Ovary (tissue), 7 donors: ENCODE measurements at regions not wholly inside any gene's neighbourhood (a gene's known extent, or its start where the extent isn't known, plus 50 kb on each side); places are given as distances from the start of the nearest gene placed in this dataset.

Experiments
- DNase-seq, 5 donors: peaks; one replicate each; pipeline ENCODE4 v3.0.0-alpha.2; 2019 to 2020
- H3K27ac ChIP-seq, 2 donors: fragments of 200-600 bp; one replicate each; pipeline versions ENCODE4 v1.5.1 to v1.8.0; 2019 to 2022
- H3K27me3 ChIP-seq: fragments of 200-600 bp; one replicate; pipeline ENCODE4 v1.8.0; 2022
- H3K36me3 ChIP-seq: fragments of 200-600 bp; sonication (generic); one replicate; pipeline ENCODE4 v1.5.1; 2019
- H3K4me1 ChIP-seq: one replicate; pipeline ENCODE4 v1.8.1; 2013; ENCODE audit warnings: mild to moderate bottlenecking, moderate library complexity; ENCODE audit not compliant: insufficient read depth
- H3K4me3 ChIP-seq: fragments of 200-600 bp; sonication (generic); one replicate; pipeline ENCODE4 v1.5.1; 2017
- H3K9me3 ChIP-seq, 2 donors: fragments of 200-600 bp in 1 of 2; sonication (generic) in 1 of 2; one replicate each; pipeline versions ENCODE4 v1.5.1 to v1.8.1; 2013 to 2019; ENCODE audit warnings: mild to moderate bottlenecking in 1 of 2, moderate library complexity in 1 of 2
- EP300 ChIP-seq: sonication (generic); formaldehyde crosslinking; IDR thresholded peaks from one replicate; pipeline ENCODE4 v1.6.1; 2017; ENCODE audit warnings: antibody characterized with exemption
- POLR2A ChIP-seq: fragments of 450-650 bp; IDR thresholded peaks from one replicate; pipeline ENCODE4 v1.6.1; 2017; ENCODE audit warnings: antibody characterized with exemption, mild to moderate bottlenecking, moderate library complexity
- WGBS, 3 donors: extraction: QIAGEN DNeasy Blood & Tissue Kit in 1 of 3; methylation state at CpG; one replicate each; pipeline versions ENCODE4 v1.1.5 to v1.1.7; 2013 to 2017; 5-methylcytosine and 5-hydroxymethylcytosine counted together
- intact Hi-C, 4 donors: fragments of 100-400 bp; cut with DNase I; formaldehyde crosslinking; loops; one replicate each; pipeline versions ENCODE4 v1.11.0 to v1.15.1; 2022 to 2023
- TF ChIP-seq, protein P1 (sequence below), 3 donors: fragments of 450-650 bp in 2 of 3; fragments of 200-600 bp in 1 of 3; IDR thresholded peaks; one replicate each; pipeline versions ENCODE4 v1.5.1 to v1.8.0; 2016 to 2022; ENCODE audit warnings: antibody characterized with exemption in 3 of 3, mild to moderate bottlenecking in 1 of 3
- donor health status: DM: no; HTN: no; CAD: no; lungs with moderate emphysema.
- donor health status: DM: no; HTN: no; CAD: no.
- donor health status: Bipolar disorder and iron deficiency.
- donor health status: DM: no; HTN: no; CAD: no.
- donor health status: DM: yes; HTN: yes; CAD: no.

GRCh38 chr6:165820934-165821333, 157.9 kb upstream of the PDE10A start:
- DNase-seq: no peak
- H3K27ac ChIP-seq: no peak overlapping the region
- H3K4me3 ChIP-seq: no peak overlapping the region
- intact Hi-C loops: no loop called here
- TF ChIP-seq POLR2A: no peak
- no peak for TF ChIP-seq EP300
- TF ChIP-seq, protein P1, sequence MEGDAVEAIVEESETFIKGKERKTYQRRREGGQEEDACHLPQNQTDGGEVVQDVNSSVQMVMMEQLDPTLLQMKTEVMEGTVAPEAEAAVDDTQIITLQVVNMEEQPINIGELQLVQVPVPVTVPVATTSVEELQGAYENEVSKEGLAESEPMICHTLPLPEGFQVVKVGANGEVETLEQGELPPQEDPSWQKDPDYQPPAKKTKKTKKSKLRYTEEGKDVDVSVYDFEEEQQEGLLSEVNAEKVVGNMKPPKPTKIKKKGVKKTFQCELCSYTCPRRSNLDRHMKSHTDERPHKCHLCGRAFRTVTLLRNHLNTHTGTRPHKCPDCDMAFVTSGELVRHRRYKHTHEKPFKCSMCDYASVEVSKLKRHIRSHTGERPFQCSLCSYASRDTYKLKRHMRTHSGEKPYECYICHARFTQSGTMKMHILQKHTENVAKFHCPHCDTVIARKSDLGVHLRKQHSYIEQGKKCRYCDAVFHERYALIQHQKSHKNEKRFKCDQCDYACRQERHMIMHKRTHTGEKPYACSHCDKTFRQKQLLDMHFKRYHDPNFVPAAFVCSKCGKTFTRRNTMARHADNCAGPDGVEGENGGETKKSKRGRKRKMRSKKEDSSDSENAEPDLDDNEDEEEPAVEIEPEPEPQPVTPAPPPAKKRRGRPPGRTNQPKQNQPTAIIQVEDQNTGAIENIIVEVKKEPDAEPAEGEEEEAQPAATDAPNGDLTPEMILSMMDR (IDR thresholded peaks at IDR 0.05): no peak
- 81 to 85% (median 85%) methylated on average over 6 of the region's 6 CpGs for WGBS, 3 donors
- no peaks in the 10 kb centered on the region for H3K4me1 ChIP-seq
- H3K36me3 ChIP-seq: no peaks in the 10 kb centered on the region
- no peaks in the 10 kb centered on the region for H3K9me3 ChIP-seq
- no peaks in the 10 kb centered on the region for H3K27me3 ChIP-seq

- WGBS, 3 donors: 84 to 85% (median 84%) methylated on average over 4 of the region's 4 CpGs
- Histone ChIP-seq H3K9me3 (no peaks in the 10 kb centered on the region), H3K4me3 (no peak overlapping the region), H3K27me3 (no peaks in the 10 kb centered on the region), H3K4me1 (no peaks in the 10 kb centered on the region), H3K27ac (no peak overlapping the region), H3K36me3 (no peaks in the 10 kb centered on the region)
- no peak for DNase-seq
- intact Hi-C loops: no loop called here
- TF ChIP-seq, protein P1 (IDR thresholded peaks at IDR 0.05): no peak
- TF ChIP-seq EP300 (no peak), POLR2A (no peak)
Observed at GRCh38 chr6:165820407-165820806, 157.4 kb upstream of the PDE10A start.

DNA sequence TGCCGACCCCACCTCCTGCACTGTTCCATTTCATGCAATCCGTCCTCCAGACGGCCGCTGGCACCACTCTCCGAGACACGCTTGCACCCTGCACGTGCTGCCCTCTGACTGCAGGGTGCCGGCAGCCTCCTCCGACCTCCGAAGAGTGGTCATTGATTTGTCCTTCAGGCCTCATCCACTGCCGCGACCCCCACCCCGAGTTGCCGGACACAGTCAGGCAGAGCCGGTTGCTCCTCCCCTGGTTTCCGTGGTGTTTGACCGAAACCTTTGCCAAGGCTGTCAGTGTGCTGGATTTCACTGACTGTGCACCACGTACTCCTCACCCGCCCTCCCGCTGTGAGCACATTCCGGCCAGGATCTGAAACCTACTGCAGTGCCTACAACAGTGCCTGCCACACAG, 156.4 kb upstream of the PDE10A start:
- H3K9me3 ChIP-seq: no peaks in the 10 kb centered on the region
- no peak overlapping the region for H3K27ac ChIP-seq
- intact Hi-C loops: no loop called here
- no peaks in the 10 kb centered on the region for H3K27me3 ChIP-seq
- TF ChIP-seq, protein P1 (IDR thresholded peaks at IDR 0.05): no peak
- TF ChIP-seq POLR2A (no peak), EP300 (no peak)
- DNase-seq: peak in 2 of 5 donors; percentile 29 to 52
- 8 to 25% (median 16%) methylated on average over 21 of the region's 21 CpGs for WGBS, 3 donors
- no peaks in the 10 kb centered on the region for H3K4me1 ChIP-seq
- no peak overlapping the region for H3K4me3 ChIP-seq
- no peaks in the 10 kb centered on the region for H3K36me3 ChIP-seq

DNA sequence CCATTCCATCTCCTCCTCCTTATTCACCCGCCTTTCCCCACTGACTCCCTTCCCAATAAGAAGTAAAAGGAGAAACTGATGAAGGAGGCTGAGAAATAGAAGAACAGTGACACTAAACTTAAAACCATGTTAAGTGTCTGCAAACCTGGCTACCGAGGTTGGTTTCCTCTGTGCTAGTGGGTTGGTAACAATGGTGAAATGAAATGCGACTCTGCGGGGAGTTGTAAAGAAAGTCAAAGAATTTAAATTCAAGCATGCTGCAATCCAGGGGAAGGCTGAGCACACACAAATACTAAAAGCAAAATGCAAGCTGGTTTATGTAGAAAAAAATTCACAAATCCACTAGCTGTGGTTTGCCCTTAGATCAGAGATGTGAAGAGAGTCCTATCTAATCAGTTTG, 155.2 kb upstream of the PDE10A start:
- WGBS, 3 donors: 83 to 87% (median 87%) methylated on average over 4 of the region's 4 CpGs
- Histone ChIP-seq H3K4me1 (no peaks in the 10 kb centered on the region), H3K4me3 (no peak overlapping the region), H3K36me3 (no peaks in the 10 kb centered on the region), H3K9me3 (no peaks in the 10 kb centered on the region), H3K27ac (no peak overlapping the region), H3K27me3 (no peaks in the 10 kb centered on the region)
- intact Hi-C loops: no loop called here
- TF ChIP-seq POLR2A (no peak), EP300 (no peak)
- TF ChIP-seq, protein P1 (IDR thresholded peaks at IDR 0.05): no peak
- no peak for DNase-seq

- Histone ChIP-seq H3K9me3 (no peaks in the 10 kb centered on the region), H3K36me3 (no peaks in the 10 kb centered on the region), H3K4me1 (no peaks in the 10 kb centered on the region), H3K27ac (no peak overlapping the region), H3K27me3 (no peaks in the 10 kb centered on the region), H3K4me3 (no peak overlapping the region)
- TF ChIP-seq EP300 (no peak), POLR2A (no peak)
- TF ChIP-seq, protein P1 (IDR thresholded peaks at IDR 0.05): no peak
- 89 to 95% (median 91%) methylated on average over 7 of the region's 7 CpGs for WGBS, 3 donors
- intact Hi-C loops: no loop called here
- DNase-seq: no peak
Observed at GRCh38 chr6:165817771-165818170, 154.7 kb upstream of the PDE10A start.
